ENCODE measurements at regions not wholly inside any gene's neighbourhood (a gene's known extent, or its start where the extent isn't known, plus 50 kb on each side); places are given as distances from the start of the nearest gene placed in this dataset.

DNA sequence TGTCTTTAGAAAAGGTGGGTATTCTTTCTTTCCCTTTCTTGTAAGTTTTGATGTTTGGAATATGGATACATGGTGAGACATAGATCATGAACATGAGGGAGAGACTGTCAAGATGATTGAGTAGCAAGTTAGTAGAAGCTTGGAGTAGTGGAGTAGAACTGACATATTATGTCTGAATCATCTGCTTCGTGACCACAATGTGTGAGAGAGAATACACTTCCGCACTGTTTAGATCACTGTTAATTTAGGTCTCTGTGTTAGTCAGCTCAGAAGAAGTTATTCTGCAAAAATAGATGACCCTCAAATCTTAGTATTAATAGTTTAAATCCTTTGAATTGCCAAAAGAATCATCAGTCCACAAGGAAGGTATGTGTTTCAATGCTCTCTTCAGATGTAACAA, 151.0 kb downstream of the OXSM start (continued):
- TF ChIP-seq, protein P1, sequence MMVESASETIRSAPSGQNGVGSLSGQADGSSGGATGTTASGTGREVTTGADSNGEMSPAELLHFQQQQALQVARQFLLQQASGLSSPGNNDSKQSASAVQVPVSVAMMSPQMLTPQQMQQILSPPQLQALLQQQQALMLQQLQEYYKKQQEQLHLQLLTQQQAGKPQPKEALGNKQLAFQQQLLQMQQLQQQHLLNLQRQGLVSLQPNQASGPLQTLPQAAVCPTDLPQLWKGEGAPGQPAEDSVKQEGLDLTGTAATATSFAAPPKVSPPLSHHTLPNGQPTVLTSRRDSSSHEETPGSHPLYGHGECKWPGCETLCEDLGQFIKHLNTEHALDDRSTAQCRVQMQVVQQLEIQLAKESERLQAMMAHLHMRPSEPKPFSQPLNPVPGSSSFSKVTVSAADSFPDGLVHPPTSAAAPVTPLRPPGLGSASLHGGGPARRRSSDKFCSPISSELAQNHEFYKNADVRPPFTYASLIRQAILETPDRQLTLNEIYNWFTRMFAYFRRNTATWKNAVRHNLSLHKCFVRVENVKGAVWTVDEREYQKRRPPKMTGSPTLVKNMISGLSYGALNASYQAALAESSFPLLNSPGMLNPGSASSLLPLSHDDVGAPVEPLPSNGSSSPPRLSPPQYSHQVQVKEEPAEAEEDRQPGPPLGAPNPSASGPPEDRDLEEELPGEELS (CRISPR knock-in tag; IDR thresholded peaks at IDR 0.05; ENCODE audit: borderline replicate concordance), result no peak
- TF ChIP-seq, protein P2, sequence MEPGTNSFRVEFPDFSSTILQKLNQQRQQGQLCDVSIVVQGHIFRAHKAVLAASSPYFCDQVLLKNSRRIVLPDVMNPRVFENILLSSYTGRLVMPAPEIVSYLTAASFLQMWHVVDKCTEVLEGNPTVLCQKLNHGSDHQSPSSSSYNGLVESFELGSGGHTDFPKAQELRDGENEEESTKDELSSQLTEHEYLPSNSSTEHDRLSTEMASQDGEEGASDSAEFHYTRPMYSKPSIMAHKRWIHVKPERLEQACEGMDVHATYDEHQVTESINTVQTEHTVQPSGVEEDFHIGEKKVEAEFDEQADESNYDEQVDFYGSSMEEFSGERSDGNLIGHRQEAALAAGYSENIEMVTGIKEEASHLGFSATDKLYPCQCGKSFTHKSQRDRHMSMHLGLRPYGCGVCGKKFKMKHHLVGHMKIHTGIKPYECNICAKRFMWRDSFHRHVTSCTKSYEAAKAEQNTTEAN (CRISPR knock-in tag; IDR thresholded peaks at IDR 0.05), result no peak
- TF ChIP-seq C11orf30 (IDR thresholded peaks at IDR 0.05; ENCODE audit: low read depth), result no peak
- TF ChIP-seq PCBP1 (IDR thresholded peaks at IDR 0.05; ENCODE audit: low read depth, low read length, poor library complexity, severe bottlenecking), result no peak
- TF ChIP-seq ZNF224 (CRISPR knock-in tag; IDR thresholded peaks at IDR 0.05), result no peak
- no peak for TF ChIP-seq MAZ (CRISPR knock-in tag; conservative IDR thresholded peaks at IDR 0.05 in 1 of 2, IDR thresholded peaks at IDR 0.05 in 1 of 2)

DNA sequence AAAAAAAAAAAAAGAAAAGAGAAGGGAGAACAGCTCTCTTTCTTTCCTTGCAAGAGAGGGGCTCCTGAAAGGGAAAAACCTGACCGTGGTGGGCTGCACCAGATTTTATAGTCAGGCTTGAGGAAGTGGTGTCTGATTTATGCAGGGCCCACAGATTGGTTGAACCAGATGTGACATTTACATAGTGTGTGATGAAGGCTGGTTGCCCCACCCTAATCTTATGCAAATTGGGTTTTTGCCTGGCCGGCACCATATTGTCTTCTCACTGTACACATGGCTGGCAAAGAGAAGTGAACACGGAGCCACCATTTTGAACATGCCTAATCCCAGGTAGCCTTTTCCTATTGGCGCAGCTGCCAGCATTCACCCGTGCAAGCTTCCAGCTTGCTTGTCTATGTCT, 154.4 kb downstream of the OXSM start:
- Histone ChIP-seq H3K4me2 (ENCODE audit: insufficient read depth, low read length) (no peak overlapping the region), H3K9ac (ENCODE audit: insufficient read depth in 1 of 2, low read depth in 2 of 2, low read length in 2 of 2) (no peak overlapping the region), H3K27ac (ENCODE audit: extremely low read depth, low read depth, low read length) (peak overlapping the region; percentile 38; the same call in 1 of the 3 replicates), H3K27me3 (ENCODE audit: control insufficient read depth in 2 of 2, insufficient read depth in 2 of 2, low read length in 2 of 2) (no peaks in the 10 kb centered on the region), H3K4me1 (replicated peaks in 1 of 2; ENCODE audit: control insufficient read depth in 2 of 2, insufficient read depth in 2 of 2, low read length in 2 of 2) (no peaks in the 10 kb centered on the region), H3K79me2 (ENCODE audit: control insufficient read depth, insufficient read depth, low read length) (no peaks in the 10 kb centered on the region), H3K4me3 (no peak overlapping the region; the same call in 1 of the 2 replicates), H4K20me1 (replicated peaks; ENCODE audit: control insufficient read depth, insufficient read depth, low read length) (no peaks in the 10 kb centered on the region), H2AFZ (ENCODE audit: low read depth, low read length) (peak overlapping the region; percentile 53; the same call in 1 of the 2 replicates), H3K9me3 (replicated peaks; ENCODE audit: control insufficient read depth, insufficient read depth, low read depth, low read length) (no peaks in the 10 kb centered on the region), H3K9me1 (ENCODE audit: control insufficient read depth, insufficient read depth, low read length) (no peaks in the 10 kb centered on the region), H3K36me3 (ENCODE audit: control insufficient read depth, insufficient read depth, low read length) (no peaks in the 10 kb centered on the region)
- FAIRE-seq (no peak), DNase-seq (ENCODE audit: extremely low read depth in 1 of 4, low spot score in 3 of 4) (peak in 1 of 4 experiments; percentile 30), ATAC-seq (peak; percentile 94)
- POLR2A ChIA-PET, result no interaction called here
- 2% methylated on average over 5 of the region's 5 CpGs for WGBS (ENCODE audit: insufficient coverage, low coverage, missing lambda C conversion rate)
- TF ChIP-seq YY1 (IDR thresholded peaks at IDR 0.05; ENCODE audit: borderline replicate concordance in 1 of 3, control insufficient read depth in 1 of 3, extremely low read depth in 1 of 3, insufficient read depth in 3 of 3, insufficient read length in 1 of 3, insufficient replicate concordance in 2 of 3, low read depth in 1 of 3, low read length in 2 of 3) (peak in 1 of 3 experiments; percentile 61), EHMT2 (IDR thresholded peaks at IDR 0.05) (no peak)
- no TSS peak for BruUV-seq (replicated peaks)
- in situ Hi-C loops (cut with MboI), result no loop called here
- intact Hi-C loops (cut with micrococcal nuclease), result no loop called here
- CTCF ChIA-PET (ENCODE audit: low intra/inter-chr PET ratio), result no interaction called here

Measured in K562 (cell line).